NCI-H1048 (cell line): ENCODE measurements at regions not wholly inside any gene's neighbourhood (a gene's known extent, or its start where the extent isn't known, plus 50 kb on each side); places are given as distances from the start of the nearest gene placed in this dataset.
A peak's percentile ranks its signal among the peaks of the same experiment; 100 is the strongest.

Experiments used
- DNase-seq: peaks from one replicate; lab custom pipeline; 2025; lab: John Stamatoyannopoulos, UW

GRCh38 chr3:46090161-46090591, 62.9 kb upstream of the XCR1 start:
- no peak for DNase-seq

- no peak for DNase-seq
Measured at GRCh38 chr3:46089237-46090011, 62.1 kb upstream of the XCR1 start.

- no peak for DNase-seq
Measured at GRCh38 chr3:46087871-46088270, 60.6 kb upstream of the XCR1 start.

- DNase-seq = no peak
Measured at GRCh38 chr3:46086986-46087385, 59.7 kb upstream of the XCR1 start.

- DNase-seq = no peak
Measured at GRCh38 chr3:46086083-46086437, 58.8 kb upstream of the XCR1 start.

- no peak for DNase-seq
Measured at GRCh38 chr3:46085421-46086082, 58.3 kb upstream of the XCR1 start.

GRCh38 chr3:46083956-46084355, 56.7 kb upstream of the XCR1 start:
- DNase-seq = no peak

- no peak for DNase-seq
Measured at GRCh38 chr3:46082849-46083248, 55.6 kb upstream of the XCR1 start.

- DNase-seq = no peak
Measured at GRCh38 chr3:46082021-46082420, 54.7 kb upstream of the XCR1 start.

- no peak for DNase-seq
Measured at GRCh38 chr3:46080969-46081345, 53.7 kb upstream of the XCR1 start.

GRCh38 chr3:46080124-46080968, 53.1 kb upstream of the XCR1 start:
- DNase-seq = no peak

GRCh38 chr3:46078712-46079400, 51.6 kb upstream of the XCR1 start:
- peak; percentile 81 for DNase-seq
